ENCODE measurements at regions not wholly inside any gene's neighbourhood (a gene's known extent, or its start where the extent isn't known, plus 50 kb on each side); places are given as distances from the start of the nearest gene placed in this dataset.

- TF ChIP-seq CTCF (IDR thresholded peaks at IDR 0.05): no peak
- TF ChIP-seq POLR2A (IDR thresholded peaks at IDR 0.05): no peak
Observed at GRCh38 chr22:48622891-48623545, 1204.7 kb downstream of the BRD1 start.

All from heart left ventricle (tissue), 13 donors.